ENCODE measurements at regions not wholly inside any gene's neighbourhood (a gene's known extent, or its start where the extent isn't known, plus 50 kb on each side); places are given as distances from the start of the nearest gene placed in this dataset.

- TF ChIP-seq TCF12 (IDR thresholded peaks at IDR 0.05; ENCODE audit: low read depth, low read length) (no peak), FOS (IDR thresholded peaks at IDR 0.05; ENCODE audit: borderline replicate concordance, extremely low read depth, insufficient read length) (no peak), SRF (IDR thresholded peaks at IDR 0.05; ENCODE audit: low read depth in 2 of 2, low read length in 2 of 2) (no peak), DPF2 (IDR thresholded peaks at IDR 0.05) (no peak), SMC3 (IDR thresholded peaks at IDR 0.05; ENCODE audit: borderline replicate concordance, low read length) (no peak), USF2 (IDR thresholded peaks at IDR 0.05; ENCODE audit: borderline replicate concordance, low read depth, low read length) (no peak), CTCF (IDR thresholded peaks at IDR 0.05 in 2 of 3, conservative IDR thresholded peaks at IDR 0.05 in 1 of 3; ENCODE audit: control insufficient read depth in 2 of 3, extremely low read depth in 1 of 3, insufficient read depth in 1 of 3, low read depth in 3 of 3, low read length in 3 of 3) (no peak), KAT2A (conservative IDR thresholded peaks at IDR 0.05; ENCODE audit: control insufficient read depth, low read depth, low read length) (no peak), KDM1A (IDR thresholded peaks at IDR 0.05; ENCODE audit: borderline replicate concordance) (no peak), SIN3A (IDR thresholded peaks at IDR 0.05; ENCODE audit: low read depth, low read length) (no peak), PML (IDR thresholded peaks at IDR 0.05; ENCODE audit: low read length) (no peak)
Observed at GRCh38 chr20:1062334-1063010, 55.9 kb upstream of the PSMF1 start.
